HG03439 (cell line): ENCODE measurements at regions not wholly inside any gene's neighbourhood (a gene's known extent, or its start where the extent isn't known, plus 50 kb on each side); places are given as distances from the start of the nearest gene placed in this dataset.
"Not testable (repeated sequence)": the region's sequence is repeated elsewhere in the genome, so short reads cannot be mapped to it uniquely, and the experiment has no call there.

ENCODE experiments used
- ATAC-seq: cut with Tn5 transposase; IDR thresholded peaks from one replicate; pipeline ENCODE4 v1.9.1; 2021; ENCODE audit warnings: mild to moderate bottlenecking, moderate library complexity; ENCODE audit not compliant: unreplicated experiment

GRCh38 chr1:238783633-238784032, 602.7 kb upstream of the CHRM3 start:
- no peak for ATAC-seq

- ATAC-seq, result no peak
These were observed 606.7 kb upstream of the CHRM3 start for GRCh38 chr1:238779716-238780115.

GRCh38 chr1:238778113-238778512, 608.3 kb upstream of the CHRM3 start:
- ATAC-seq, result no peak

- ATAC-seq, result no peak
These were observed 608.8 kb upstream of the CHRM3 start for GRCh38 chr1:238777551-238777950.

- ATAC-seq, result no peak
These were observed 610.2 kb upstream of the CHRM3 start for GRCh38 chr1:238776126-238776525.

- ATAC-seq, result no peak
These were observed 614.0 kb upstream of the CHRM3 start for GRCh38 chr1:238772322-238772721.

- ATAC-seq, result no peak
These were observed 619.0 kb upstream of the CHRM3 start for GRCh38 chr1:238767321-238767720.

GRCh38 chr1:238764779-238765178, 621.6 kb upstream of the CHRM3 start:
- no peak for ATAC-seq

- no peak for ATAC-seq
These were observed 633.1 kb upstream of the CHRM3 start for GRCh38 chr1:238753252-238753651.

GRCh38 chr1:238752327-238752726, 634.0 kb upstream of the CHRM3 start:
- ATAC-seq, result no peak

GRCh38 chr1:238745069-238745468, 641.3 kb upstream of the CHRM3 start:
- no peak for ATAC-seq

GRCh38 chr1:238738892-238739291, 647.5 kb upstream of the CHRM3 start:
- ATAC-seq, result no peak

- ATAC-seq, result no peak
These were observed 658.7 kb upstream of the CHRM3 start for GRCh38 chr1:238727670-238728069.

GRCh38 chr1:238722812-238723211, 663.6 kb upstream of the CHRM3 start:
- no peak for ATAC-seq

- no peak for ATAC-seq
These were observed 675.7 kb upstream of the CHRM3 start for GRCh38 chr1:238710697-238711096.

- no peak for ATAC-seq
These were observed 685.3 kb upstream of the CHRM3 start for GRCh38 chr1:238701024-238701423.

- ATAC-seq, result no peak
These were observed 696.0 kb upstream of the CHRM3 start for GRCh38 chr1:238690415-238690814.

GRCh38 chr1:238684576-238684975, 701.8 kb upstream of the CHRM3 start:
- not testable (repeated sequence) for ATAC-seq

GRCh38 chr1:238681451-238681850, 704.9 kb upstream of the CHRM3 start:
- ATAC-seq, result no peak

GRCh38 chr1:238681021-238681420, 705.3 kb upstream of the CHRM3 start:
- ATAC-seq, result no peak

GRCh38 chr1:238677567-238677966, 708.8 kb upstream of the CHRM3 start:
- ATAC-seq, result no peak

- no peak for ATAC-seq
These were observed 711.1 kb upstream of the CHRM3 start for GRCh38 chr1:238675221-238675620.

- ATAC-seq, result no peak
These were observed 712.1 kb upstream of the CHRM3 start for GRCh38 chr1:238674316-238674715.

- no peak for ATAC-seq
These were observed 712.8 kb upstream of the CHRM3 start for GRCh38 chr1:238673561-238673960.
